Mammary epithelial cell (primary cell): ENCODE measurements at regions not wholly inside any gene's neighbourhood (a gene's known extent, or its start where the extent isn't known, plus 50 kb on each side); places are given as distances from the start of the nearest gene placed in this dataset.

ENCODE experiments used
- EZH2 ChIP-seq: IDR thresholded peaks from 2 replicates; pipeline ENCODE4 v1.6.1; 2012; ENCODE audit warnings: low read length, inconsistent platforms, borderline replicate concordance
- TF ChIP-seq, protein P1 (sequence below), 2 donors: IDR thresholded peaks in 1 of 2; conservative IDR thresholded peaks in 1 of 2; 2 replicates each; pipeline ENCODE4 v1.5.1; 2011 to 2012; ENCODE audit warnings: inconsistent platforms in 2 of 2, low read length in 2 of 2, mild to moderate bottlenecking in 2 of 2, control low read depth in 1 of 2, low read depth in 1 of 2; ENCODE audit not compliant: insufficient read depth in 1 of 2; ENCODE audit errors: extremely low read depth in 1 of 2

DNA sequence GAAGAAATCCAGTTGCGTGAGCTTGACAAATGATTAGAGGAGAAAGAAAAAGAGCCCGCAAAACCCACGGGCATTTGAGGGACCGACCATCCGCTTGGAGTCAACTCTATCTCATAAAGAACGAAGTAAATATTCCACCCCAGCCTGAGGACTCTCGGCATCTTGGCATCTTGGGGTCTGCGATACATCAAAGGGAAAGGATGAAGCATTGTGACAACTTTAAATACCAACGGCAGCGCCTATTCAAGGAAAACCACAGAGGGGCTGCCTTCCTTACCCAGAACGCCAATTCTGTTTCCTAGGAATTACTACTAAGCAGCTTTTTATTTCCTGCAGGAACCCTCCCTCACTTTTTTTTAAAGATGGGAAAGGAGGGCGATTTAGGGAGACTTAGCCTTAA, 152.2 kb downstream of the FOXL1 start:
- TF ChIP-seq, protein P1, sequence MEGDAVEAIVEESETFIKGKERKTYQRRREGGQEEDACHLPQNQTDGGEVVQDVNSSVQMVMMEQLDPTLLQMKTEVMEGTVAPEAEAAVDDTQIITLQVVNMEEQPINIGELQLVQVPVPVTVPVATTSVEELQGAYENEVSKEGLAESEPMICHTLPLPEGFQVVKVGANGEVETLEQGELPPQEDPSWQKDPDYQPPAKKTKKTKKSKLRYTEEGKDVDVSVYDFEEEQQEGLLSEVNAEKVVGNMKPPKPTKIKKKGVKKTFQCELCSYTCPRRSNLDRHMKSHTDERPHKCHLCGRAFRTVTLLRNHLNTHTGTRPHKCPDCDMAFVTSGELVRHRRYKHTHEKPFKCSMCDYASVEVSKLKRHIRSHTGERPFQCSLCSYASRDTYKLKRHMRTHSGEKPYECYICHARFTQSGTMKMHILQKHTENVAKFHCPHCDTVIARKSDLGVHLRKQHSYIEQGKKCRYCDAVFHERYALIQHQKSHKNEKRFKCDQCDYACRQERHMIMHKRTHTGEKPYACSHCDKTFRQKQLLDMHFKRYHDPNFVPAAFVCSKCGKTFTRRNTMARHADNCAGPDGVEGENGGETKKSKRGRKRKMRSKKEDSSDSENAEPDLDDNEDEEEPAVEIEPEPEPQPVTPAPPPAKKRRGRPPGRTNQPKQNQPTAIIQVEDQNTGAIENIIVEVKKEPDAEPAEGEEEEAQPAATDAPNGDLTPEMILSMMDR (conservative IDR thresholded peaks at IDR 0.05 in 1 of 2, IDR thresholded peaks at IDR 0.05 in 1 of 2; ENCODE audit: extremely low read depth in 1 of 2, insufficient read depth in 1 of 2, low read depth in 1 of 2, low read length in 2 of 2), result no peak
- no peak for TF ChIP-seq EZH2
